PC-3 (cell line): ENCODE measurements at regions not wholly inside any gene's neighbourhood (a gene's known extent, or its start where the extent isn't known, plus 50 kb on each side); places are given as distances from the start of the nearest gene placed in this dataset.

Experiments used
- ATAC-seq: fragments of 200-7000 bp; cut with Tn5 transposase; 2 replicates; pipeline ENCODE4 v1.9.1; 2020; ENCODE audit warnings: mild to moderate bottlenecking, moderate library complexity
- BruUV-seq: library from RNA; stranded (reverse); fragments of 400-500 nt; replicated peaks from 2 replicates; lab custom pipeline; 2021; lab: Mats Ljungman, UMichigan
- CTCF ChIA-PET: fragments of 300-600 bp; sonication (Branson Sonifier 250); formaldehyde crosslinking; loops from one replicate; lab custom pipeline; 2022; ENCODE audit warnings: antibody characterized with exemption; lab: Charles Lee
- POLR2A ChIA-PET: fragments of 300-600 bp; sonication (Branson Sonifier 250); formaldehyde crosslinking; loops from one replicate; lab custom pipeline; 2022; ENCODE audit warnings: antibody characterized with exemption; ENCODE audit not compliant: unreplicated experiment; lab: Charles Lee
- DNase-seq: peaks from one replicate; pipeline ENCODE4 v3.0.0-alpha.2; 2015
- H2AFZ ChIP-seq: fragments of 300-600 bp; sonication (generic); 2 replicates; pipeline ENCODE4 v1.6.0; 2016; ENCODE audit warnings: antibody characterized with exemption, low read length
- H3F3A ChIP-seq: fragments of 300-600 bp; sonication (generic); one replicate; pipeline ENCODE4 v1.6.0; 2017; ENCODE audit warnings: antibody characterized with exemption, low read length, control low read depth, mild to moderate bottlenecking; ENCODE audit not compliant: unreplicated experiment
- H3K27ac ChIP-seq: fragments of 300-600 bp; sonication (generic); 2 replicates; pipeline ENCODE4 v1.5.1; 2016; ENCODE audit warnings: mild to moderate bottlenecking, low read length
- H3K27me3 ChIP-seq: fragments of 300-600 bp; sonication (generic); 2 replicates; pipeline ENCODE4 v1.6.1; 2016; ENCODE audit warnings: low read length, mixed read lengths
- H3K36me3 ChIP-seq: fragments of 300-600 bp; sonication (generic); 2 replicates; pipeline ENCODE4 v1.6.1; 2016; ENCODE audit warnings: low read depth, mixed run types, low read length, mixed read lengths
- H3K4me1 ChIP-seq: fragments of 300-600 bp; sonication (generic); 2 replicates; pipeline ENCODE4 v1.5.1; 2016; ENCODE audit warnings: low read length; ENCODE audit not compliant: insufficient read depth
- H3K4me2 ChIP-seq: fragments of 300-600 bp; sonication (generic); 2 replicates; pipeline ENCODE4 v1.6.0; 2016; ENCODE audit warnings: low read length
- H3K4me3 ChIP-seq: fragments of 300-600 bp; sonication (generic); 2 replicates; pipeline ENCODE4 v1.5.1; 2016; ENCODE audit warnings: mild to moderate bottlenecking, low read length, mixed read lengths
- H3K79me2 ChIP-seq: fragments of 300-600 bp; sonication (generic); 2 replicates; pipeline ENCODE4 v1.6.1; 2017; ENCODE audit warnings: low read length, mixed read lengths
- H3K9ac ChIP-seq: fragments of 300-600 bp; sonication (generic); 2 replicates; pipeline ENCODE4 v1.6.0; 2016; ENCODE audit warnings: mild to moderate bottlenecking, low read length
- H3K9me2 ChIP-seq: fragments of 300-600 bp; sonication (generic); replicated peaks from 2 replicates; pipeline ENCODE4 v1.6.1; 2016; ENCODE audit warnings: mixed run types, low read length, mixed read lengths
- H3K9me3 ChIP-seq: fragments of 300-600 bp; sonication (generic); 2 replicates; pipeline ENCODE4 v1.6.1; 2016; ENCODE audit warnings: low read length, mixed read lengths
- H4K20me1 ChIP-seq: fragments of 300-600 bp; sonication (generic); 2 replicates; pipeline ENCODE4 v1.6.1; 2016; ENCODE audit warnings: low read length, mixed read lengths
- CTCF ChIP-seq: fragments of 300-600 bp; sonication (generic); conservative IDR thresholded peaks from 2 replicates; pipeline ENCODE4 v1.5.1; 2017; ENCODE audit warnings: antibody characterized with exemption, low read depth, mild to moderate bottlenecking, low read length
- EZH2 ChIP-seq: fragments of 300-600 bp; sonication (generic); IDR thresholded peaks from one replicate; pipeline ENCODE4 v1.6.1; 2017; ENCODE audit warnings: antibody characterized with exemption, mild to moderate bottlenecking, low read length; ENCODE audit not compliant: unreplicated experiment
- EZH2phosphoT487 ChIP-seq: fragments of 300-600 bp; sonication (generic); IDR thresholded peaks from 2 replicates; pipeline ENCODE4 v1.6.1; 2018; ENCODE audit warnings: mild to moderate bottlenecking, antibody characterized with exemption, low read length, borderline replicate concordance
- intact Hi-C: fragments of 100-400 bp; cut with micrococcal nuclease; formaldehyde crosslinking; loops from 2 replicates; pipeline ENCODE4 v1.9.0; 2023

GRCh38 chr10:36280890-36281499 lies 638.9 kb upstream of the FZD8 start:
- Histone ChIP-seq H3K27ac (no peak overlapping the region), H3K4me2 (no peak overlapping the region), H3K4me3 (no peak overlapping the region), H4K20me1 (no peaks in the 10 kb centered on the region), H3K79me2 (no peaks in the 10 kb centered on the region), H3K9me3 (peaks cover 4% of the 10 kb centered on the region), H3K4me1 (no peaks in the 10 kb centered on the region), H3K9me2 (0 out of 2 replicates have a peak, but pooled peaks cover 3% of the 10 kb centered on the region), H3F3A (no peaks in the 10 kb centered on the region), H2AFZ (no peak overlapping the region), H3K9ac (no peak overlapping the region), H3K27me3 (no peaks in the 10 kb centered on the region), H3K36me3 (no peaks in the 10 kb centered on the region)
- peak; percentile 17; the same call in 1 of the 2 replicates for ATAC-seq
- ChIA-PET POLR2A (no interaction called here), CTCF (no interaction called here)
- BruUV-seq, result no TSS peak
- no peak for DNase-seq
- TF ChIP-seq EZH2, result no peak
- no peak for TF ChIP-seq CTCF
- no peak for TF ChIP-seq EZH2phosphoT487
- intact Hi-C loops, result no loop called here

GRCh38 chr10:36280321-36280741 lies 638.2 kb upstream of the FZD8 start:
- Histone ChIP-seq H3F3A (no peaks in the 10 kb centered on the region), H3K9ac (no peak overlapping the region), H3K9me2 (0 out of 2 replicates have a peak, but pooled peaks cover 3% of the 10 kb centered on the region), H3K4me2 (no peak overlapping the region), H3K27me3 (no peaks in the 10 kb centered on the region), H2AFZ (peak overlapping the region; percentile 0; the same call in 1 of the 2 replicates), H3K36me3 (no peaks in the 10 kb centered on the region), H3K9me3 (no peaks in the 10 kb centered on the region), H3K79me2 (no peaks in the 10 kb centered on the region), H4K20me1 (no peaks in the 10 kb centered on the region), H3K4me3 (no peak overlapping the region), H3K4me1 (no peaks in the 10 kb centered on the region), H3K27ac (no peak overlapping the region)
- ATAC-seq (peak; percentile 42), DNase-seq (peak; percentile 44)
- ChIA-PET CTCF (no interaction called here), POLR2A (no interaction called here)
- no TSS peak for BruUV-seq
- TF ChIP-seq CTCF (no peak), EZH2 (no peak)
- intact Hi-C loops, result no loop called here

GRCh38 chr10:36278176-36278575 lies 636.1 kb upstream of the FZD8 start:
- Histone ChIP-seq H2AFZ (no peak overlapping the region), H3F3A (no peaks in the 10 kb centered on the region), H3K9me2 (0 out of 2 replicates have a peak, but pooled peaks cover 2% of the 10 kb centered on the region), H3K9me3 (no peaks in the 10 kb centered on the region), H3K79me2 (no peaks in the 10 kb centered on the region), H3K36me3 (no peaks in the 10 kb centered on the region), H3K4me3 (no peak overlapping the region), H3K4me2 (no peak overlapping the region), H4K20me1 (no peaks in the 10 kb centered on the region), H3K4me1 (no peaks in the 10 kb centered on the region), H3K27ac (no peak overlapping the region), H3K9ac (no peak overlapping the region), H3K27me3 (no peaks in the 10 kb centered on the region)
- ATAC-seq (no peak), DNase-seq (no peak)
- ChIA-PET CTCF (no interaction called here), POLR2A (no interaction called here)
- BruUV-seq, result no TSS peak
- TF ChIP-seq EZH2phosphoT487 (no peak), EZH2 (no peak), CTCF (no peak)
- intact Hi-C loops, result loop anchor here (5.0 kb wide), 1 partner anchor 189 kb away; no protein-coding TSS in a partner anchor
